Adrenal gland (tissue), 9 donors: ENCODE measurements at regions not wholly inside any gene's neighbourhood (a gene's known extent, or its start where the extent isn't known, plus 50 kb on each side); places are given as distances from the start of the nearest gene placed in this dataset.

Experiments
- DNase-seq, 7 donors: peaks; one replicate each; pipeline ENCODE4 v3.0.0-alpha.2; 2019 to 2020
- H3K27ac ChIP-seq, 5 donors: fragments of 200-600 bp; sonication (generic) in 4 of 5; 1 replicate in 3 of 5; 2 replicates in 2 of 5; pipeline versions ENCODE4 v1.5.1 to v1.8.0; 2016 to 2020; ENCODE audit warnings: mild to moderate bottlenecking in 1 of 5
- H3K27me3 ChIP-seq: fragments of 200-600 bp; 2 replicates; pipeline ENCODE4 v1.8.0; 2021
- H3K36me3 ChIP-seq, 2 donors: fragments of 200-600 bp; replicated peaks in 1 of 2; 1 replicate in 1 of 2; 2 replicates in 1 of 2; pipeline versions ENCODE4 v1.5.1 to v1.8.0; 2018 to 2022
- H3K4me1 ChIP-seq, 2 donors: fragments of 200-600 bp; replicated peaks in 1 of 2; 1 replicate in 1 of 2; 2 replicates in 1 of 2; pipeline versions ENCODE4 v1.5.1 to v1.8.0; 2018 to 2021
- H3K4me3 ChIP-seq, 4 donors: fragments of 200-600 bp; sonication (generic) in 3 of 4; one replicate each; pipeline ENCODE4 v1.5.1; 2016 to 2018
- H3K9me3 ChIP-seq, 3 donors: fragments of 200-600 bp; sonication (generic) in 1 of 3; replicated peaks in 1 of 3; 1 replicate in 2 of 3; 2 replicates in 1 of 3; pipeline versions ENCODE4 v1.5.1 to v1.8.0; 2016 to 2021
- CTCF ChIP-seq, 6 experiments: fragments of 450-650 bp in 4 of 6; fragments of 200-600 bp in 2 of 6; sonication (generic) in 1 of 6; IDR thresholded peaks; 1 replicate in 5 of 6; 2 replicates in 1 of 6; pipeline versions ENCODE4 v1.5.1 to v1.8.0; 2016 to 2021; ENCODE audit warnings: antibody characterized with exemption in 6 of 6, mild to moderate bottlenecking in 2 of 6, moderate library complexity in 1 of 6
- POLR2A ChIP-seq, 2 donors: fragments of 450-650 bp; IDR thresholded peaks; one replicate each; pipeline ENCODE4 v1.6.1; 2017; ENCODE audit warnings: antibody characterized with exemption in 2 of 2, mild to moderate bottlenecking in 2 of 2, moderate library complexity in 1 of 2
- WGBS, 4 donors: extraction: QIAGEN DNeasy Blood & Tissue Kit in 2 of 4; methylation state at CpG; one replicate each; pipeline versions ENCODE4 v1.1.5 to v1.1.7; 2013 to 2017; 5-methylcytosine and 5-hydroxymethylcytosine counted together
- intact Hi-C, 2 donors: fragments of 100-400 bp; cut with DNase I; formaldehyde crosslinking; loops; one replicate each; pipeline versions ENCODE4 v1.14.1 to v1.15.0; 2022 to 2023
- donor health status: healthy with polysubstance abuse.
- donor health status: Bipolar disorder and iron deficiency.
- donor health status: DM: yes; HTN: yes; CAD: no.
- donor health status: DM: no; HTN: no; CAD: no.
- donor health status: DM: no; HTN: no; CAD: no.

GRCh38 chr4:92122911-92123310 lies 180.9 kb upstream of the GRID2 start:
- TF ChIP-seq CTCF (IDR thresholded peaks at IDR 0.05) (no peak), POLR2A (IDR thresholded peaks at IDR 0.05) (no peak)
- Histone ChIP-seq H3K36me3 (no peaks in the 10 kb centered on the region), H3K4me1 (no peaks in the 10 kb centered on the region), H3K27ac (no peak overlapping the region), H3K27me3 (no peaks in the 10 kb centered on the region), H3K9me3 (no peaks in the 10 kb centered on the region), H3K4me3 (no peak overlapping the region)
- DNase-seq, result no peak
- 69 to 79% (median 74%) methylated on average over 3 of the region's 3 CpGs for WGBS, 4 donors
- intact Hi-C loops, result no loop called here

DNA sequence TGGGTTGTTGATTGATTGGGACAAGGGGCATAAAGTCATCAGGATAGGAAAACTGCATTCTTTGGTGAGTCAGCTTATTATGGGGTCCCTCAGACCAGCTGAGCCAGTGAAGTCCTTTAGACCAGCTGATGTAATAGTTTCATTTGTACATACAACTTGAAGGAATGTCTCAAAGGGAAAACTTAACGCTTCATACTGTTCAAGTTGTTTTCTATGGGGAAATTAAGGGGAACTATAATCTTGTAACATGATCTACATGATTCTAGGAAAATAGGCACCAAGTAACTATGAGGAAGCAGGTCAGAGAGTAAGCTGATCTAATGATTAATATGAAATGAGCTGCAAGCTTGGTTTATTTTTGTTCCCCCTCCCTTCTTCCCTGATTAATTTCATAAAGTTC lies 175.1 kb upstream of the GRID2 start:
- Histone ChIP-seq H3K27me3 (no peaks in the 10 kb centered on the region), H3K4me1 (no peaks in the 10 kb centered on the region), H3K9me3 (no peaks in the 10 kb centered on the region), H3K4me3 (no peak overlapping the region), H3K27ac (no peak overlapping the region), H3K36me3 (no peaks in the 10 kb centered on the region)
- WGBS, 4 donors, result 40 to 95% (median 74%) methylated on average over 1 of the region's 1 CpG
- no peak for DNase-seq
- intact Hi-C loops, result no loop called here
- TF ChIP-seq POLR2A (IDR thresholded peaks at IDR 0.05) (no peak), CTCF (IDR thresholded peaks at IDR 0.05) (no peak)

- no peaks in the 10 kb centered on the region for H3K27me3 ChIP-seq
- H3K27ac ChIP-seq, result no peak overlapping the region
- no peaks in the 10 kb centered on the region for H3K36me3 ChIP-seq
- no peak for DNase-seq
- intact Hi-C loops, result no loop called here
- no peak for TF ChIP-seq CTCF (IDR thresholded peaks at IDR 0.05)
- no peak for TF ChIP-seq POLR2A (IDR thresholded peaks at IDR 0.05)
- no peaks in the 10 kb centered on the region for H3K4me1 ChIP-seq
- H3K4me3 ChIP-seq, result no peak overlapping the region
- H3K9me3 ChIP-seq, result no peaks in the 10 kb centered on the region
- WGBS, 4 donors, result 56 to 84% (median 78%) methylated on average over 3 to 5 of the region's 5 CpGs
Measured at GRCh38 chr4:92129408-92129994, 174.3 kb upstream of the GRID2 start.

DNA sequence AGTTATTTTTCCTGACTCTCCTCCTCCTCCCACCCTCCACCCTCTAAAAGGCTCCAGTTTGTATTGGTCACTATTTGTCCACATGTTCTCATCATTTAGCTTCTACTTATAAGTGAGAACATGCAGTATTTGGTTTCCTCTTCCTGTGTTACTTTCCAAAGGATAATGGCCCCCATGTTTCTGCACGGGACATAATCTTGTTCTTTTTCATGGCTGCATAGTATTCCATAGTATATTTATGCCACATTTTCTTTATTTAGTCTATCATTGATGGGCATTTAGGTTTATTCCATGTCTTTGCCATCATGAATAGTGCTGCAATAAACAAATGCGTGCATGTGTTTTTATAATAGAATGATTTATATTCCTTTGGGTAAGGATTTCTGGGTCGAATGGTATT lies 167.3 kb upstream of the GRID2 start:
- H3K4me1 ChIP-seq, result no peaks in the 10 kb centered on the region
- WGBS, 4 donors, result 69 to 84% (median 81%) methylated on average over 3 of the region's 3 CpGs
- intact Hi-C loops, result no loop called here

More for the DNA sequence above, 167.3 kb upstream of the GRID2 start:
- no peak overlapping the region for H3K27ac ChIP-seq
- H3K4me3 ChIP-seq, result no peak overlapping the region
- H3K27me3 ChIP-seq, result no peaks in the 10 kb centered on the region
- DNase-seq, result no peak
- TF ChIP-seq POLR2A (IDR thresholded peaks at IDR 0.05), result no peak
- TF ChIP-seq CTCF (IDR thresholded peaks at IDR 0.05), result no peak
- H3K36me3 ChIP-seq, result no peaks in the 10 kb centered on the region
- H3K9me3 ChIP-seq, result peaks cover 0 to 5% (median 0%) of the 10 kb centered on the region in 3 donors
